GM19239 (cell line): ENCODE measurements at regions not wholly inside any gene's neighbourhood (a gene's known extent, or its start where the extent isn't known, plus 50 kb on each side); places are given as distances from the start of the nearest gene placed in this dataset.

Experiments used
- DNase-seq: peaks from one replicate; pipeline ENCODE4 v3.0.0; 2011; ENCODE audit warnings: low spot score; ENCODE audit not compliant: insufficient read length
- FAIRE-seq: peaks from 2 replicates; lab custom pipeline; 2011; peaks lifted over from hg19 to GRCh38; lab: Jason Lieb, UNC

DNA sequence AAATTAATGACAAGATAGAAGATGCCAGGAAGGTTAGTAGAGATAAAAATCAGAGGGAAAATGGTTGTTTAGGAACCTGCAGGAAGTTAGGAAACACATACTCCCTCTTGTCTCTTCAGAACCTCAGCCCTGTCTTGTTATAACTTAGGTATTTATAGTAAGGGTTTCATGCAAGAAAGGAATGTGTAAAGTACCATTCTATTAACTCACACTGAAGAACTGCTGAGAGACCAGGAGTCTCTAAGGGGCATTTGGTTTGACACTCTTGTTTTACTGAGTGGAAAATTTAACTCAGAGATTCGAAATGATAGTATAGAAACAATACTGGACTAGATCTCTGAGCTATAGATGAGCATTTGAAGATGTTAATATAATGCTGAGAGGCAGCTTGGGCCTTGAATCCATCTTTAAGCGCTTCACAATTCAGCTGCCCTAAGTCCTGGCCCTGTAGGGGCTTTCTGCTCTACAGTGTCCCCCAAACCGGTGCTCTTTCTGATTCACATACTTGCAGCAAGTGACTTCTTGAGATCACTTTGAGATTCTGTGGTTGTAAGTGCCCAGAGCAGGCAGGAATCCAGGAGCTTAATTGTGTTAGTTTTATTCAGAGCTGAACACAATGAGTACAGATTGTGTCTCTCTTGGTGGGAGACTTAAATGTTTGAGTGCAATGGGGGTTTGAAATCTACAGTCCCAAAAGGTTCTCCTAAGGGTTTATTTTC is 235.0 kb upstream of the RGPD4 start:
- no peak for DNase-seq
- no peak for FAIRE-seq

DNA sequence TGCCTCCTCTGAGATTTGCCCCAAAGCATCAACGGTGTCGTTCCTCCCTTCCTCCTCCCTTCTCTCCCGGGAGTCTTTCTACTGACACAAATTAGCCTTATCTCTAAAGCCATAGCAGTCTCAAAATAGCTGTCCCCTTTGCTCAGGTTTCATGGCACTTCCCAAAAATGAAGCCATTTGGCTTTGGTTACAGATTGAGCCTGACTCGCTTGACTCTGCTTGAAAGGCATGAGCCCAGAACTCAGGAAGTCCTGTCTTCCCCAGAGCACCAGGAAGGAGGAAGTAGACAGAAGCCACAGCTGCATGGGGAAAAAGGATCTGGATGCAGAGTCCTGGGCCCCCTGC is 234.4 kb upstream of the RGPD4 start:
- DNase-seq = no peak
- no peak for FAIRE-seq

DNA sequence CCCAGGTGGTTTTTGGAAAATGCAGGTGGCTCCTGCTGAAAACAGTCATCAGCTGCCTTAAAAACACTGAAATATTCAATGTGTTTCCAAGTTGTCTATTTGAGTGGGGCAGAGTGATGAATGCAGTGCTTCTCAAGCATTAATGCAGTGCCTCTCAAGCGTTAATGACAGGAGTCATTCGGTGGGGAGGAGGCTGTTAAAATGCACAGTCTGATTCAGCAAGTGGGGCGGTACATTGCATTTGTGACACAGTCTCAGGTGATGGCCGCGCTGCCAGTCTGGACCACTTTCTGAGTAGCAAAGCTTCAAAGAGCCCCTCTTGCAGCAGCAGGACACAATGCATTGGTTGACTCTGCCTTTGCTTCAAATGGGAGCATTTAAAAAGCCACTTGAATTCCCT is 231.4 kb upstream of the RGPD4 start:
- no peak for FAIRE-seq

DNA sequence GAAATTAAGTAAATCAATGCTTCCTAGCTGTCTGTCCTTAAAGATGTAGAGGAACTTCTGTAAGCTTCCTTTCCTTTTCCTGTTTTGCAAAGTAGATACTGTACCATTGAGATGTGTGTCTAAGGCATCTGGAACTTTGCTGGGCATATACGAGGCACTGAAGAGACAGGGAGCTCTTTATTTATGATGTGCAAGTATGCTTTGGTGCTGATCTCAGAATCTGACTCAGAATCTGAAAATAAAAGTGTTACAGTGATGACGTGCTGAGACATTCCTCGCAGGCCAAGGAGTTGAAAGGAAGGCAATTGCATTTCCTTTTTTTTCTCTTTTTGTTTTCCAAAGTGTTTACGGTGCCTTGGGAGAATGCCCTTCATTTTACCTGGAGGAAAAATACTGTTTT is 230.9 kb upstream of the RGPD4 start:
- no peak for FAIRE-seq

More for the DNA sequence above, 231.4 kb upstream of the RGPD4 start:
- no peak for DNase-seq

DNA sequence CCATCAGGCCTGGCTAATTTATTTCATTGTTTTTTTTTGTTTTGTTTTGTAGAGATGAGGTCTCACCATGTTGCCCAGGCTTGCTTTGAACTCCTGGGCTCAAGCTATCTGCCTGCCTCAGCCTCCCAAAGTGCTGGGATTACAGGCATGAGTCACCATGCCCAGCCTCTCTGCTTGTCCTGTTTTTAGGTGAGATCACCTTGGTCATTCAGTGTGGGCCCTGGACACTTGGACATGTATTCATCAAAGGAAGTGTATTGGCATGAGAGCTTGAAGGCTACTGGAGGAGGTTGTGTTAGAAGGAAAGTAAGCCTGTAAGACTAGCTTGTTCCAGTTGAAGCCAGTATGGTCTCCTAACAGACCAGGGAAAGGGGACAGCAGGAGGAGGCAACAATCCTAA is 229.2 kb upstream of the RGPD4 start:
- DNase-seq = no peak
- FAIRE-seq = no peak

More for the DNA sequence above, 230.9 kb upstream of the RGPD4 start:
- DNase-seq = no peak

DNA sequence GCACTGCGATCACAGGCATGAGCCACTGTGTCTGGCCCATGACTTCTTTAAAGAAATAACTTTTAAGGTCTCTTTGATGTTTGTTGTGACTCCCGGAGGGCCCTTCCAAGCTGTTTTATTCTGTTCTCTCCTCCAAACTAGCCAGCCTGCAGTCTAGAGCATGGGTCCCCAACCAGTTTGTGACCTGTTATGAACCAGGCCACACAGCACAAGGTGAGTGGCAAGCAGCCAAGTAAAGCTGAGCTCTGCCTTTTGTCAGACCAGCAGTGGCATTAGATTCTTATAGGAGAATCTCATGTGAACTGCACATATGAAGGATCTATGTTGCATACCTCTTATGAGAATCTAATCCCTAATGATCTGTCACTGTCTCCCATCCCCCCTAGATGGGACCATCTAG is 223.9 kb upstream of the RGPD4 start:
- FAIRE-seq (no peak), DNase-seq (no peak)

DNA sequence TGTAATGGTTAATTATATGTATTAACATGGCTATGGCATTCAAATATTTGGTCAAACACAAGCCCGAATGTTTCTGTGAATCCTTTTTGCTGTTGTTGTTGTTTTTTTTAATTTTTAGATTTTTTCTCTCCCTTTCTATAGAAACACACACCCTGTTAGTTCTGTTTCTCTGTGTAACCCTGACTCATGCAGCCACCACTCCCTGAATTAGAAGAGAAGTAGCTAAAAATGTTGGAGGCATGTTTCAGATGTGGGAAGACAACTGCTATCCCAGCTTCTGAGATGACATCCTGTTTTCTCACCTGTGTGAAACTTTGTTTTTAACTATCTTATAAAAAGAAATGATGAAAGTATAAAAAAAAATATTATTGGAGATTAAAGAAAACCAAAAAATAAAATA is 219.6 kb upstream of the RGPD4 start:
- no peak for FAIRE-seq

DNA sequence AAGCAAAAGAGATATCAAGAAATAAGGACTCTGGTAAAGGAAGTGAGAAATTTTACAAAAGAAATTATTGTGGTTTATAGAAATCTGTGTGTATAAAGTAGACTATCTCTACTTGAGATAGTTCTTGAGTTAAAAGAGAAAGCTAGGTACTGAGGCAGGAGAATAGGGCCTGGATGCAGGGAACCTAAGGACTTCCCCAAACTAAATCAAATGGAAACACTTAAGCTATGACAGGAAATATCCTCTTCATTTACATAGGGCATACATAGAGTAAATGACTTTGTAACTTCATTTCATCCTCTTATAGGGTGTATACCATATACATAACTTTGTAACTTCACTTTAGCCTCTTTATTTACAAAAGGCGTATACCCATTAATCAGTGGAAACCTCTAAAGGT is 219.2 kb upstream of the RGPD4 start:
- DNase-seq = no peak
- no peak for FAIRE-seq

More for the DNA sequence above, 219.6 kb upstream of the RGPD4 start:
- DNase-seq = no peak

DNA sequence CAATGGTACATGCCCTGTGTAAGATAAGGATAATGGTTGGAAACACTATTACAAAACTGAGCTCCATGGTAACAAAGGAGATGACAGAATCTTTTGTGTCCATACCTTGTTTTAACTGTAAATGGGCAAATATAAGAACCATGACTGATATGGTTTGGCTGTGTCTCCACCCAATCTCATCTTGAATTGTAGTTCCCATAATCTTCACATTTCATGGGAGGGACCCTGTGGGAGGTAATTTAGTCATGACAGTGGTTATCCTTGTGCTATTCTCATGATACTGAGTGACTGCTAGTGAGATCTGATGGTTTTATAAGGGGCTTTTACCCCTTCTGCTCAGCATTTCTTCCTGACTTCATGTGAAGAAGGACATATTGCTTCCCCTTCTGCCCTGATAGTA is 211.7 kb upstream of the RGPD4 start:
- no peak for DNase-seq

DNA sequence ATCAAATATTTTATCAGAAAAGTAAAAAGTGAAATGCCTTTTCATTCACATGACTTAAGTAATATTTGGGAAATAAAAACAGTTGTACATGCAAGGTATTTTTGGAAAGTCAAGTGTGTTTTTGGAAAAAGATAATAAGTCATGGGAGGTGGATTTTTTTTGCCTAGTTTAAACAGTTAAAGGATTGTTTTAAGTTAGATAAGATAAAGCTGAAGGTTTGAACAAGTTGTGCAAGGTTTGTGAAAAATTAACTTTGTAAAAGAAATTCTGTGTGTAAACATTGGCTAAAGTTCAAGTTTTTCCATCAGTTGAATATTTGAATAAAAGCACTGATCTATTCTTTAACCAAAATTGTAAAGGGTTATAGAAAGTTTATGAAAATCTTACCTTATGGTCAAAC is 207.9 kb upstream of the RGPD4 start:
- FAIRE-seq = no peak
- no peak for DNase-seq

More for the DNA sequence above, 211.7 kb upstream of the RGPD4 start:
- FAIRE-seq = no peak

DNA sequence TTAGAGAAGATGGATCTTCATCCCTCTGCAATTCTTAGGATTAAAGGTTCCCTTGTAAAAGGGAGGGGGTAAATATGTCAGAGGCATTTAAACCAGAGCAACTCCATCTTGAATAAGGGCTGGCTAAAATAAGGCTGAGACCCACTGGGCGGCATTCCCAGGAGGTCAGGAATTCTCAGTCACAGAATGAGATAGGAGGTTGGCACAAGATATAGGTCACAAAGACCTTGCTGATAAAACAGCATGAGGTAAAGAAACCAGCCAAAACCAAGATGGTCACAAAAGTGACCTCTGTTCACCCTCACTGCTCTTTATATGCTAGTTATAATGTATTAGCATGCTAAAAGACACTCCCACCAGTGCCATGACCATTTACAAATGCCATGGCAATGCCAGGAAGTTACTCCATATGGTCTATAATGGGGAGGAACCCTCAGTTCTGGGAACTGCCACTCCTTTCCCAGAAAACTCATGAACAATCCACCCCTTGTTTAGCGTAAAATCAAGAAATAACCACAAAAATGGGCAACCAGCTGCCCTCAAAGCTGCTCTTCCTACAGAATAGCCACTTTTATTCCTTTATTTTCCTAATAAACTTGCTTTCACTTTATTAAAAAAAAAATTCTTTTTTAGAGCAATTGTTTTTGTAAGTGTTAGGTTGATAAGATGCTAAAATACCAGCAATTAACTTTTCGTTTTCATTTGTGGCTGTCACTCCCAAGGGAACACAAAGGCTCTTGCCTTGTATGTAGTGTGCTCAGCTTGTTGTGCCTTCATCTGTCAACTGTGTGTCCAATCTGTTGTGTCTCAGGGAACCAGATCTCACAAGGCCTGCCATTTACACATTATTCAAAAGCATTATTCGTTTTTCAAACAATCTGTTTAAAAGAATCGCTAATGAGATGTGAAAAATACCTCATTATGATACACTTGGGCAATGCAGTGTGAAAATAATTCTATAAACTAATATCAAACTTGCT is 205.2 kb upstream of the RGPD4 start:
- DNase-seq (no peak), FAIRE-seq (no peak)

DNA sequence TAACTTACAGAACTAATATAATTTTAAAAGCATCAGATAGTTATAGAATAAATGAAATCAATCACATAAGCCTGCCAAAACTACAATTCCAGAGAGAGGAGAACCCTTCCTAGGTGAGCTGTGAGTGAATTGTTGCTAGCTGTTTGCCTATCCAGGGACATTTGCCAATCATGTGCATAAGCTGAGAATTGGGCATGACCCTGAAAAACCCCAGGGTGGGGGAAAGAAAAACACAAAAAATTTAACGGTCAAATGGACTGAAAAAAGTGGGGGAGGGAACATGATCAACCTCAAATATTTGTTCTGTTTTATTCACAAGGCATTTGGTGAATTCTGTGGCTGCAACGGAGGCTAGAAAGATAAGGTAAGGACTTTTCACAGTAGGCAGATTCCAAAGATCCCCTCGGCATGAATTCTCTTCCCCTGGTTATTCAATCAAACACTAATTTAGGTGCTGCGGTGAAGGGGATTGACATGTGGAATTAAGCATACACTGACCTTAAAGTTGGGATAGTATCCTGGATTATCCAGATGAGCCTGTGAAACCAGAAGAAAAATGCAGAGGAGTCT is 203.9 kb upstream of the RGPD4 start:
- FAIRE-seq (no peak), DNase-seq (no peak)

DNA sequence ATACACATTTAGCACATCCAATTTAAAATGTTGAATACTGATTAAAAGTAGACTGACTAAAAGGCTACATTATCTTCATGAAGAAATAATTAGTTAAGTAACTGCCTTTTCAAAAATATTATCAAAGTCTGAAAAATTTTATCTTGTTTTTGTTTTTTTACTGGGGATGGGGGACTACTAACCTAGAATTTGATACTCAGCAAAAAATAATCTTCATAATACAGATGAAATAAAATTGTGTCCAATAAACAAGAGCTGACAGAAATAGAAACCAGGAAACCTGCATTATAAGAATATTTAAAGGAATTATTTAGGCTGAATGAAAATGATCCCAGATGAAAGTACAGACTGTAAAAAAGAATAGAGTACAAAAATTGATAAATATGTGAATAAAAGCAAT is 200.7 kb upstream of the RGPD4 start:
- FAIRE-seq (no peak), DNase-seq (no peak)

DNA sequence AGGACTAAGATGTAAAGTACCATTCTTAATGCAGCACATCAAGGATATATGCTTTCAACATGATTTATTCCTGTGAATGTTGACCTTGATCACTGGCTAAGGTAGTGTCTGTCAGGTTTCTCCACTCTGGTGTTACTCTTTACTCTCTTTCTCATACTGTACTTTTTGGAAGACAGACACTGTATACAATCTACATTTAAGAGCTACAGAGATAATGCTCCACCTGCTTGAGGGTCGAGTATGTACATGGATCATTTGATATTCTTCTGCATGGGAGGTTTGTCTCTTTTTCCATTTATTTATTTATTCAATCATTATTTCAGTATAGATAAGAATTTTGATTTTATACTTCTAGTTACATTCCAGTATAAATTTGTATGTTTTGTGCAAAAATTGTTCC is 199.5 kb upstream of the RGPD4 start:
- no peak for DNase-seq
- no peak for FAIRE-seq

DNA sequence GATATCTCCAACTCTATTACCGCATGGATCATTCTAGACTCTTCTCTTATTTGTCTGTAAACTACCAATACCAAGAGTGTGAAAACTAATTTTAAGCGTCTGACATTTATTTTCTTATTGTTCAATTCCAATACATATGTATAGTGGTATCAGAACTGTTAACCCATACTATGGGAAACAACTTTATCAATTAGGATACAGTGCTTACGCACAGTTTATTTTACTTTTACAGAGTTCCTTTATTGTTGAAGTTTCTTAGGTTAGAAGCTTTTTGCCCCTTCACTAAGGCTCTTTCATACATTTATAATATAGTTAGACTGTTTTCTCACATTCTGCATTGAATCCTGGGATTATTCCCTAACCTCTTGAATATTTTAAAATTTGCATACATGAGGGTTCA is 198.8 kb upstream of the RGPD4 start:
- DNase-seq (no peak), FAIRE-seq (no peak)

DNA sequence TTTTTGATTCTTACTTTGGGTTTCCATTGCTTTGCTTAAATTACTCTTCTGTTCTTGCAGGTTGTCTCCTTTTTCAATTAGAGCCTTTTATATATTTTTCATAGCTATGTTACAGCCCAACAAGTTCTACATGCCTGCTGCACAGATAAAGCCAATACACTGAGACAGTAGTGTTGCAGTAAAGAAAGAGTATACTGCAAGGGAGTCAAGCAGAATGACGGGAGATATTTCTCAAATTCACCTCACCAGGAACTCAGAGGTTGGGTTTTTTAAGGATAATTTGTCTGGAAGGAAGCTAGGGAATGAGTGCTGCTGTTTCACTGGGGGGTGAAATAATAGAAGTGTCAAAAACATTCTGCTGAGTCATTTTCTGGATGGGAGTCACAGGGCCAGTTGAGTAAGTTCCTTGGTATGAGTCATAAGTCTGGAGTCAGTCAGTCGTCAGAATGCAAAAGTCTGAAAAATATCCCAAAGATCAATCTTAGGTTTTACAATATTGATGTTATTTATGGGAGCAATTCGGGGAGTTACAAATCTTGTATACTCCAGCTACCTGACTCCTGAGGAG is 193.0 kb upstream of the RGPD4 start:
- FAIRE-seq (no peak), DNase-seq (no peak)

DNA sequence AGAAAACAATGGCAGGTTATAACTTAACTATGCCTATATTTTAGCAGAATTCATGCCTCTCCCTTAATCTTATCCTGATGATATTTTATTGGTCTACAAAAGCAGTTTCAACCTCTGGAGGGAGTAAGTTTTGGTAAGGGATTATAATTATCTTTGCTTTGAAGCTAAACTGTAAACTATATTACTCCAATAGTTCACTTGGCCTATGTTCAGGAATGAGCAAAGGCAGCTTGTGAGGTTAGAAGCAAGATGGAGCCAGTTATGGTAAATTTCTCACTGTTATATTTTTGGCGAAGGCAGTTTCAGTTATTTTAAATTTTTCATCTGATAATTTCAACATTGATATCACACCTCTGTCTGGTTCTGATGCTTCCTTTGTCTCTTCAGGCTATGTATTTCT is 192.5 kb upstream of the RGPD4 start:
- FAIRE-seq (no peak), DNase-seq (no peak)

DNA sequence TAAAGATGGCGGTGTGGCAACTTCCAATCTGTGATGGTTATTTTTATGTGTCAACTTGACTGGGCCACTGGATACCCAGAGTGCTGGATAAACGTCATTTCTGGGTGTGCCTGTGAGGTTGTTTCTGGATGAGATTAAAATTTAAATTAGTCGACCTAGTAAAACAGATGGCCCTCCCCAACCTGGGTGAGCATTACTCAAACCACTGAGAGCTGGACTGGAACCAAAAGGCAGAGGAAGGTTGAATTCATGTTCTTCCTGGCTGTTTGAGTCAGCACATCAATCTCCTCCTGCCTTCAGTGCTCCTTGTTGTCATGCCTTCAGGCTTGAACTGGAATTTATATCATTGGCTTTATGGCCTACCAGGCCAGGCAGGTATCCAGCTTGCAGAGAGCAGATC is 190.8 kb upstream of the RGPD4 start:
- FAIRE-seq (no peak), DNase-seq (no peak)

DNA sequence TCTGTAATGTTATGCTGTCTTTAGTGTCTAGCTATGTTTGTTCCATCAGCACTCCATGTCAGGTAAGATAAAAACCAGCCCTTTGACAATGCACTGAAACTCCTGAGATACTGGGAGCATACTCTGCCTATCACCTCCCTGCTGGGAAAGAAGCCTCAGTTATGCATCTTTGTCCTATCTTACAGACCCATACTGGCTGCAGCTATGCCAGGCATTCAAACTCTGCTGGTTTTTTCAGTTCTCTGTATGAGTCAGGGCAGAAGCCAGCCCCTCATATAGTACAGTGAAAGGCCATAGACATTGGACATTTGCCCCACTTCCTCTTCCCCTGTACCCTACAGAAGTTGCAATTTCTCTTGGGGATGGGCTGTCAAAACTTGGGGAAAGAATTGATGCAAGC is 181.1 kb upstream of the RGPD4 start:
- FAIRE-seq (no peak), DNase-seq (no peak)

DNA sequence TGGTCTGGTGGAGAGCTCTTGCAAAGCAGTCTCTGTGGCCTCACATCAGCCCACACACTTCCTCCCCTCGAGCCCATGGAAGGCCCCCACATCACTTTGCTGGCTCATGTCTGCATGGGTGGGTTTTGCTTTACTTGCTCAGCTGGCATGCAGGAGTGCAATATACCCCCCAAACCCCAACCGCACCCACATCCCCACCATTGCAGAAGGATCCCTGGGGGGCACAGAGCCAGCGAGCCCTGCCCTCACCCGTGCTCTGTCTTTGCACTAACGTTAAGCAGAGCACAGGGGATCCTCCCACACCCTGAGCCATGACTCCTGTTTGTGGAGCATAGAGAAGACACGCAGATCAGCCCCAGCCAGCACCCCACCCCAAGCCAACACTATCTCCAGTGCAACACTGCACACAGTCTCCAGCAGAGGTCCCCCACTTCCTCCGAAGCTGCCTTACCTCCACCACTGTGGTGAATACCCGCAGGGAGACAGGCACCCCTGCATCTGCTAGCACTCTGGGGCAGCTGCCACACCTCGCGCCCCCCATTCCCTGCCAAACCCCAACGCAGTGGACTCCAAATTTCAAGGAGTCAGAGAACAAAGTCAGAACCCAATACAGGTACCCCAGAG is 177.8 kb upstream of the RGPD4 start:
- DNase-seq = no peak
- FAIRE-seq = no peak
